CD14-positive monocyte (primary cell): ENCODE measurements at regions not wholly inside any gene's neighbourhood (a gene's known extent, or its start where the extent isn't known, plus 50 kb on each side); places are given as distances from the start of the nearest gene placed in this dataset.

Experiments used
- DNase-seq, 3 donors: peaks; one replicate each; pipeline ENCODE4 v3.0.0-alpha.2; 2011 to 2022
- H2AFZ ChIP-seq: 2 replicates; pipeline ENCODE4 v1.6.0; 2012; ENCODE audit warnings: mild to moderate bottlenecking, low read depth, low read length, inconsistent platforms; ENCODE audit not compliant: insufficient read depth, poor library complexity, severe bottlenecking
- H3K27ac ChIP-seq, 2 donors: 1 replicate in 1 of 2; 2 replicates in 1 of 2; pipeline ENCODE4 v1.5.1; 2012 to 2013; ENCODE audit warnings: low read length in 2 of 2, control low read depth in 1 of 2, inconsistent platforms in 1 of 2, low read depth in 1 of 2, mild to moderate bottlenecking in 1 of 2
- H3K27me3 ChIP-seq, 2 donors: one replicate each; pipeline versions ENCODE4 v1.6.0 to v1.6.1; 2011 to 2013; ENCODE audit warnings: low read length in 2 of 2; ENCODE audit not compliant: control insufficient read depth in 2 of 2, insufficient read depth in 2 of 2
- H3K36me3 ChIP-seq, 2 donors: replicated peaks in 1 of 2; 1 replicate in 1 of 2; 2 replicates in 1 of 2; pipeline versions ENCODE4 v1.5.1 to v1.6.1; 2012 to 2013; ENCODE audit warnings: low read length in 2 of 2, control low read depth in 1 of 2, inconsistent platforms in 1 of 2, mild to moderate bottlenecking in 1 of 2; ENCODE audit not compliant: insufficient read depth in 2 of 2, control insufficient read depth in 1 of 2
- H3K4me1 ChIP-seq, 2 donors: 1 replicate in 1 of 2; 2 replicates in 1 of 2; pipeline versions ENCODE4 v1.5.1 to v1.6.1; 2012 to 2013; ENCODE audit warnings: low read length in 2 of 2, control low read depth in 1 of 2, inconsistent platforms in 1 of 2, mild to moderate bottlenecking in 1 of 2, moderate library complexity in 1 of 2; ENCODE audit not compliant: insufficient read depth in 2 of 2, control insufficient read depth in 1 of 2
- H3K4me2 ChIP-seq: replicated peaks from 2 replicates; pipeline ENCODE3; 2012; ENCODE audit warnings: low read length, moderate library complexity, mild to moderate bottlenecking; ENCODE audit not compliant: poor library complexity, severe bottlenecking; ENCODE audit errors: extremely low read depth
- H3K4me3 ChIP-seq, 3 experiments: fragments of 200-600 bp in 1 of 3; sonication (generic) in 1 of 3; replicated peaks in 1 of 3; 1 replicate in 2 of 3; 2 replicates in 1 of 3; pipeline ENCODE4 v1.5.1; 2011 to 2013; ENCODE audit warnings: low read length in 3 of 3, mild to moderate bottlenecking in 3 of 3, control low read depth in 2 of 3, low read depth in 2 of 3, inconsistent platforms in 1 of 3, moderate library complexity in 1 of 3
- H3K79me2 ChIP-seq: 2 replicates; pipeline ENCODE4 v1.6.0; 2012; ENCODE audit warnings: mild to moderate bottlenecking, control low read depth, inconsistent platforms, low read length, moderate library complexity; ENCODE audit not compliant: insufficient read depth
- H3K9ac ChIP-seq: 2 replicates; pipeline ENCODE4 v1.6.0; 2017; ENCODE audit warnings: low read length, mild to moderate bottlenecking; ENCODE audit not compliant: insufficient read depth, poor library complexity, severe bottlenecking
- H3K9me3 ChIP-seq, 2 donors: replicated peaks in 1 of 2; 1 replicate in 1 of 2; 2 replicates in 1 of 2; pipeline versions ENCODE4 v1.5.1 to v1.6.1; 2012 to 2013; ENCODE audit warnings: low read length in 2 of 2, control low read depth in 1 of 2; ENCODE audit not compliant: control insufficient read depth in 1 of 2, insufficient read depth in 1 of 2
- H4K20me1 ChIP-seq: 2 replicates; pipeline ENCODE4 v1.6.0; 2012; ENCODE audit warnings: mild to moderate bottlenecking, low read length, control low read depth, moderate library complexity; ENCODE audit not compliant: insufficient read depth
- H3K27ac Mint-ChIP-seq, 7 donors: one replicate each; pipeline ENCODE4 v1.8.0; 2020; ENCODE audit warnings: mild to moderate bottlenecking in 7 of 7, mixed read lengths in 7 of 7, moderate library complexity in 6 of 7, inconsistent platforms in 2 of 7
- H3K27me3 Mint-ChIP-seq, 3 donors: one replicate each; pipeline ENCODE4 v1.8.0; 2021 to 2022; ENCODE audit warnings: low read depth in 3 of 3, mild to moderate bottlenecking in 3 of 3, mixed read lengths in 3 of 3, moderate library complexity in 3 of 3, inconsistent platforms in 1 of 3
- H3K36me3 Mint-ChIP-seq, 2 donors: one replicate each; pipeline ENCODE4 v1.8.0; 2020; ENCODE audit warnings: mixed read lengths in 2 of 2, inconsistent platforms in 1 of 2, mild to moderate bottlenecking in 1 of 2
- H3K4me1 Mint-ChIP-seq: one replicate; pipeline ENCODE4 v1.8.0; 2020; ENCODE audit warnings: mild to moderate bottlenecking, mixed read lengths
- H3K4me3 Mint-ChIP-seq, 2 donors: one replicate each; pipeline ENCODE4 v1.8.0; 2020; ENCODE audit warnings: mild to moderate bottlenecking in 2 of 2, mixed read lengths in 2 of 2, moderate library complexity in 1 of 2
- H3K9me3 Mint-ChIP-seq, 7 donors: one replicate each; pipeline ENCODE4 v1.8.0; 2020 to 2022; ENCODE audit warnings: mixed read lengths in 7 of 7, mild to moderate bottlenecking in 6 of 7, moderate library complexity in 6 of 7, inconsistent platforms in 2 of 7
- CTCF ChIP-seq: fragments of 200-600 bp; IDR thresholded peaks from one replicate; pipeline ENCODE4 v1.8.0; 2022; ENCODE audit warnings: antibody characterized with exemption, mild to moderate bottlenecking
- WGBS: methylation state at CpG from one replicate; pipeline ENCODE4 v1.1.5; 2013; ENCODE audit warnings: missing lambda C conversion rate; ENCODE audit not compliant: insufficient coverage; 5-methylcytosine and 5-hydroxymethylcytosine counted together
- intact Hi-C, 2 donors: fragments of 100-400 bp; cut with micrococcal nuclease; formaldehyde crosslinking; loops; one replicate each; pipeline versions ENCODE4 v1.15.0 to v1.15.1; 2023

DNA sequence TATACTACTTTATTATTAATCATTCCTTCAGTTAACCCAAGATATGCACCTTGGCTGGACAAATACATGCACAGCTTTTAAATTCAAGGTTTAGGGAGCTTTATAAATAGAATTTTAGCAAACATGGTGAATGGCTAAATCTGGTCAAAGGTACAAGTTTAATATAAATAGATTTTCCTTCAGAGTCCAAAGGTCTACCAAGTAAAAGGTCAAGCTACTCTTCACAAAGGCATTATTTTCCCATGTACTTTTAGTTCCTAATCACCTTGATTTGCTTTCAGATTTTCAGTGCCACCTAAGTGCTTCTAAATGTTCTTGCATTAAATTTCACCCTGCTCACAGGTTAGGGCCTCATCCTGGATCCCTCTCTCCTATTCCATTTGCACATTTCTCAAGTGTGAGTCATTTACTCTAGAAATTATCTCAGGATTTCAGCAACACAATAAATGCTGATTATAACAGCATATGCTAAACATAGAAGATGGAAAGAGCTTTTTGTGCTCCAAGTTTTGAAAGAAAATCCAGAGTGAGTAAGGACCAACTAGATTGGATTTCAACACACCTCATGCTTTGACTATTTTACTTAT, 459.4 kb upstream of the ITGA1 start:
- intact Hi-C loops, result no loop called here
- DNase-seq, result no peak
- no peak overlapping the region for H3K4me3 ChIP-seq
- no peaks in the 10 kb centered on the region for H4K20me1 ChIP-seq
- H3K36me3 Mint-ChIP-seq, result no peaks in the 10 kb centered on the region
- H3K9me3 Mint-ChIP-seq, result peaks cover 0 to 4% (median 0%) of the 10 kb centered on the region in 7 donors
- H3K4me1 Mint-ChIP-seq, result no peaks in the 10 kb centered on the region
- no peaks in the 10 kb centered on the region for H3K36me3 ChIP-seq
- no peaks in the 10 kb centered on the region for H3K79me2 ChIP-seq
- H3K9ac ChIP-seq, result no peak overlapping the region
- H3K4me2 ChIP-seq, result no peak overlapping the region
- no peaks in the 10 kb centered on the region for H3K27me3 ChIP-seq
- no peaks in the 10 kb centered on the region for H3K9me3 ChIP-seq
- no peak for TF ChIP-seq CTCF
- no peaks in the 10 kb centered on the region for H3K4me1 ChIP-seq
- H3K27ac ChIP-seq, result no peak overlapping the region
- H3K27ac Mint-ChIP-seq, result no peak overlapping the region
- peaks cover 0 to 2% (median 1%) of the 10 kb centered on the region in 3 donors for H3K27me3 Mint-ChIP-seq
- H2AFZ ChIP-seq, result no peak overlapping the region
- H3K4me3 Mint-ChIP-seq, result no peak overlapping the region

DNA sequence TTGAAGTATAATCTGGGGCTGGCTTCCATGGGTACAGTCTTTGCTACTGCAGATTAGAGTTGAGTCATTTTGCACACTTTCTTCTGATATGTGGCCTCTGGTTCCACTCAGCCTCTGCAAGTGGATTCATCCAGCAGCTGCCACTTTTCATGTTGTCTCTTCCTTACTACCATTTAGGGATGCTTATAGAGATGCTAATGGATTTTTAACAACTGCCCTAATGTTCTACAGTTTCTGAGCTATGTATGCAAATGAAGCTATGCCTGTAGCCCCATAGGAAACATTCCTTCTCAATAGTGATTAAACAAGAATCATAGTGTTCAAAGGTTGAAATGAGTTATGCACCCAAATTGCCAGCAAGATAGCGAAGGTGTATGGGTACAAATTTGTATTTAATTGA, 456.0 kb upstream of the ITGA1 start:
- H3K4me1 ChIP-seq, result no peaks in the 10 kb centered on the region
- no peak for TF ChIP-seq CTCF
- Mint-ChIP-seq H3K27me3 (peaks cover 0 to 2% (median 1%) of the 10 kb centered on the region in 3 donors), H3K4me1 (no peaks in the 10 kb centered on the region), H3K36me3 (no peaks in the 10 kb centered on the region), H3K4me3 (no peak overlapping the region), H3K9me3 (peaks cover 0 to 4% (median 3%) of the 10 kb centered on the region in 7 donors), H3K27ac (no peak overlapping the region)
- no peak overlapping the region for H3K4me3 ChIP-seq
- no peaks in the 10 kb centered on the region for H4K20me1 ChIP-seq
- no peaks in the 10 kb centered on the region for H3K27me3 ChIP-seq
- no peaks in the 10 kb centered on the region for H3K9me3 ChIP-seq
- no peaks in the 10 kb centered on the region for H3K79me2 ChIP-seq
- H3K27ac ChIP-seq, result no peak overlapping the region
- DNase-seq, result no peak
- H3K36me3 ChIP-seq, result no peaks in the 10 kb centered on the region
- no CpG with 5 or more reads among the region's 1 CpG for WGBS
- H2AFZ ChIP-seq, result no peak overlapping the region
- intact Hi-C loops, result no loop called here
- H3K9ac ChIP-seq, result no peak overlapping the region
- no peak overlapping the region for H3K4me2 ChIP-seq
